HG02763 (cell line): ENCODE measurements at regions not wholly inside any gene's neighbourhood (a gene's known extent, or its start where the extent isn't known, plus 50 kb on each side); places are given as distances from the start of the nearest gene placed in this dataset.

Experiments used
- ATAC-seq: cut with Tn5 transposase; IDR thresholded peaks from one replicate; pipeline ENCODE4 v1.9.1; 2021; ENCODE audit warnings: mild to moderate bottlenecking, moderate library complexity; ENCODE audit not compliant: unreplicated experiment

DNA sequence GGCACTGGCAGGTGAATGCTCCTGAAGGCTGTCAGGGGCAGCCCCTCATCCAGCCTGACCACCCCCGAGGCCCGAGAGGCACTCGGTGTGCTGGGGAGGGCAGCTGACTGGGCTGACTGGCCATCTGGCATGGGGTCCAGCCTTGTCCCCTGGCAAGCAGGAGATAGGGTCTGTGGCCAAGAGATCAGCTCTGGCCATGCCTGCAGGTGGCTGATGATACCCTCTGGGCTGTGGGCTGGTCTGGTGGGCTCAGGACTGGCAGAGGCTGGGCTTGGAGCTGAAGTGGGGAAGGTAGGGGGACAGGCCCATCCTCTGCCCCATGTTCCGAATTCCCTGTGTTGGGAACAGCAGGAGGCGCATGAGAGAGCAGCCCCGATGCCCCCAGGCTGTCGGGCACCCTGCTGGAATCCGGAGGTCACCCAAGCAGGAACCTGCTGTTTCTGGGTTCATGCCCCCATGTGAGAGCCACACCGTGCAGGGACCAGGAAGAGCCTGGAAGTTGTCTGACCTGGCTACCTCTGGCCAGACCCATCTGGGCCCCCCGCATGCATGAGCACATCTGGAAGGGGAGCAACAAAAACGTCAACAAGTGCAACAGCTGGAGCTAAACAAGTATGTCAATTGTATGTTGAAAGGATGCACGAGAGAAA lies 527.0 kb downstream of the TBC1D22A start:
- ATAC-seq = no peak

DNA sequence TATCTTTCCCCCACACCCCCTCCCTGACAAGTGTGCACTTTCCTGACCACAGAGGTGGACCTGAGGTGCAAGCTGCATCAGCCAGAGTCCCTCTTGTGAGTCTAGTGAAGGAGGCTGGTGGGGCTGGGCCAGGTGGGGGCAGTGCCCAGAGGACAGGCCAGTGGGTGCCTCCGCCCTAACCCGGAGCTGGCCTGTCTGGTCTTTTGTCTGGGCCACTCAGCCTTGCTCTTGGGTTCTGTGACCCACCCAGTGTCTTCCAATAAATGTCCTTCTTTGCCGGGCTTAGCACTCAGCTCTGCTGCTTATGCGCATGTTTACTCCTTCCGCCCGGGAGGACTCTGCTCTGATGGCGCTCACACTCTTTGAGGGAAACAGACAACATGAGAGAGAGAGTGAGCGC lies 526.2 kb downstream of the TBC1D22A start:
- no peak for ATAC-seq

DNA sequence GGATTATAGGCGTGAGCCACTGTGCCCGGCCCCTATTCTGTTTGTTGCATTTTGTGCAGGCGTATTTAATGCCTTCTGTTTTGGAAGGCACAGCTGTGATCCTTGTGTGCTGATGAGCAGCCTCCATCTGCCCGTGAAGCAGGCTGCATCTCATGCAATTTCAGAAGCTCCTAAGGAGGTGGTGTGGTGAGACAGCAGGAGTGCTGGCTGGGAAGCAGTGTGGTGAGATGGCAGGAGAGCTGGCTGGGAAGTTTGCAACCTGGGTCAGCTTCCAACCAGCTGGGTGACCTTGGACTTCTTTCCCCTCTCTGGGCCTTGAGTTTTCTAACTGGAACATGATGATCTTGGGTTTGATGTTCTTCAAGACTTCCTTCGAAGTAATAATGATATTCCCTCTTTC lies 525.1 kb downstream of the TBC1D22A start:
- ATAC-seq = no peak

DNA sequence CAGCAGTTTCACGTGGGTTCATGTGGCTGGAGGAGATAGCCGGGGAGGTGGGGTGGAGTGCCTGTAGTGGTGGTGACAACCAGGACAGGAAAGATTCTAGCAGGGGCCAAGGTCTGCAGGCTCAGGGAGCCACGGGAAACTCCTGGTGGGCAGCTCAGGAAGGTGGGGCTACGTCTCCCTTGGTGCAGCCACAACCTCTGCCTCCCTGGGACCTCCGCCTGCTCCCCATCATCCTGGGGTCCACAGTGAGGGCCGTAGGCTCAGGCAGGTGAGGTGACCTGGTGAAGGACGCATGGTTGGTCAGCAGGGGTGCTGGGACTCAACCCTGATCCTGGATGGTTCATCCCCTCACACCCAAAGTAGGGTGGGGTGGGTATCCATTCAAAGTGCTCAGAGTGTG lies 524.1 kb downstream of the TBC1D22A start:
- no peak for ATAC-seq

DNA sequence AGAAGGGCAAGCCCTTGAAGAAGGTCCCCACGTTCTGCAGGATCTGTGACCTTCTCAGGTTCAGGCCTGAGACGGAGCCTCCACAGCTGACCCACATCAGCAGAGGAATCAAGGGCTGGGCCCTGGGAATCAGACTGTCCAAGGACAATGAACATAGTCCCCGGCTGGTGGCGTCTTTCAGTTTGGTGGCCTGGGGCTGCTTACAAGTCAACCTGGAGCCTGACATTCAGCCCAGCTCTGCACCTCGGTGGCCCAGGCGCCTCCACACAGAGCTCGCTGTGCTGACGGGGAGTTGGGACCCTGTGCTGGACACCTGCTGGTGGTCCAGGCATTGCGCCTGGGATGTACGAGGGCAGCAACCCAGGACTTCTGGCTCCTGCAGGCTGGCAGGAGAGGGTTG lies 523.5 kb downstream of the TBC1D22A start:
- no peak for ATAC-seq

DNA sequence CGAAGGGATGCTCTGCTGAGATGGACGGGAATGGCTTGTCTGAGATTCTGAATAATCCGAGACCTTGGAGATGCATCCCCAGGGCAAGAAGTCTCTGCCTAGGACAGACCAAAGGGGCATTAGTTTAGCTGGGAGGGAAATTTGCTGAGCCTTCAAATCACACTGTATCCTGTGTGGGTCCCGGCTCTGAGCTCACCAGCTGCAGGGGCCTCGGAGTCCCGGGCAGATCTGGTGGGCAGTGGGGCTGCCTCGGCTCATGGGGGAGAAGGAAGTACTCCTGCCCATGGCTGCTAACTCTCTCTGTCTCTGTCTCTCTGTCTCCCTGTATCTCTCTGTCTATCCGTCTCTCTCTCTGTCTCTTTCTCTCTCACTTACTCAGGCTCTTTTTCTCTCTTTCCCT lies 522.4 kb downstream of the TBC1D22A start:
- no peak for ATAC-seq

DNA sequence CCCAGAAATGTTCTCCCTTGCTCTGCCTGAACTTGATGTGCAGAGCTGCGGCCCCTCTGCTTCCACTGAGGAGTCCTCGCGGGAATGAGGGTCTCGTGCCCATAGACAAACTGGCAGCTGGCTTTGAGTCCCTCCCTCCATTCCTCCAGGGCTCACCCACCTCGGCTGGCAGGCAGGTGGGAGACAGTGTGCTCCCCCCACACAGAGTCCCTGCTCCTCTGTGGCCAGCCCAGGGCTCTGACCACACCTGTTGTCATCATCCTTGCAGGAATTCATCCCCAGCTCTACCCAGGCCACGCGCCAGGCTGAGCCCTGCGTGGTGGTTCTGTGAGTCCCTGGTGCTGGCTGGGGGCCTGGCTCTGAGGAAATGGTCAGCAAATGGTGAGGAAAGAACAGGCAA lies 521.9 kb downstream of the TBC1D22A start:
- ATAC-seq = no peak

DNA sequence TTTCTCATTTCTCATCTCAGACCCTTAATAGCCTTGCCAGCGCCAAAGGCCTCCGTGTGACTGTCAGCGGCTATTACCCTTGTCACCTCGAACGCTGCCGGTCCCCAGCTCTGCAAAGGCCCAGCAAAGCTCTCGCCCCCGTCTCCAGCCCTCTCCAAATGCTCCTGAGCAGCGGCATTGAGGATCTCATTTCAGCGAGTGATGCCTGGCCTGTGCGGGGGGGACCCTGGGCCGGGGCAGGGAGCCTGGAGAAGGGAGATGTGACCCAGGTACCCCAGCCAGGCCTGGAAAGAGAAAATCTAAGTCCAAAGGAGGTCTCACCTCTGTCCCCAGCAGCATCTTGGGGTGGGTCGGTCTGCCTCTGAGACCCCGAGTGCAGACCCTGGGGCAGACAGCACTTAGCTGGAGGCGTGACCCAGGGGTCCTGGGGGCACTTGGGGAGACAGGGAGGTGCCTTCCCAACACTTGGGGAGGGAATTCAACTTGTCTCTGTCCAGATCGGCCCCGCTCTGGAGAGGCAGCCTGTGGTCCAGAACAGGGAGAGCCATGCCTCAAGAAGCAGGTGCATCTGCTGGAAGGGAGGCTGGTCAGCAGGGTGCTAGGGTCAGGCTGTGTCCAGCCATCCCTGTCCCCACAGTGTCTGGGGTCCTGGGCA lies 521.3 kb downstream of the TBC1D22A start:
- no peak for ATAC-seq

DNA sequence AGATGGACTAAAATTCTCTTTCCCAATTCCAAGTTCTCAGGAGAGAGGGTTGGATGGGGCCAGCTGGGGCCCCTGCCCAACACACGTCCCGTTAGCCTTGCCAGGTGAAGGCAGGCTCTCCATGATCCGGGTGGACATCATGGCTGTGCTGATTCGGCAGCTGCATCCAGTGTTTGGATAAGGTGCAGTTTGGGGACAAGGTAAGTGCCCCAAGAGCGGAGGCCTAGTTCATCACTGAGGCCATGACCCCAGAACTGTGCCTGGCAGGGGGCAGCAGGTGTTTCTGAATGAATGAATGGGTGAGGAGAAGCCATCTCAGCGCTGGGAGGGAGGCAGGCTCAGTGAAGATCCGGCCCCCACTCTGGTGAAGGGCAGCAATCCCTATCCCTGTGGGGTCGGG lies 520.4 kb downstream of the TBC1D22A start:
- no peak for ATAC-seq

DNA sequence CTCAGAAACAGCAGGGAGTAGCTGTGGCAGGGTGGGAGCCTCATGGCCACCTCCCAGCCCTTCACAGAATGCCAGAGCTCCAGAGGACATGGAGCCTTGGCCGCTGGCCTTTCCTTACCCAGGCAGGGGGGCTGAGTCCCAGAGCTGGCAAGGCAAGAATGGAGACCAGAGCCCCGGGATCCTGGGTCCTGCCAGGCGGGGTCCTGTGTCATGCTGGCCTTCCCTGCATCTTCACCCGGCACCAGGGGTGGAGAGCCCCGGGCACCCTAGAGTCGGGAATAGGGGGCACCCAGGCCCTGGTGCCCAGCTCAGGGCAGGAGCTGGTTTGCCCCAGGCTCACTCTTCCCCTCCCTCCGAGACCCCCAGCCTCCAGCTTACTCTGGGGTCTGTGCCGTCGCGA lies 519.9 kb downstream of the TBC1D22A start:
- ATAC-seq = no peak

DNA sequence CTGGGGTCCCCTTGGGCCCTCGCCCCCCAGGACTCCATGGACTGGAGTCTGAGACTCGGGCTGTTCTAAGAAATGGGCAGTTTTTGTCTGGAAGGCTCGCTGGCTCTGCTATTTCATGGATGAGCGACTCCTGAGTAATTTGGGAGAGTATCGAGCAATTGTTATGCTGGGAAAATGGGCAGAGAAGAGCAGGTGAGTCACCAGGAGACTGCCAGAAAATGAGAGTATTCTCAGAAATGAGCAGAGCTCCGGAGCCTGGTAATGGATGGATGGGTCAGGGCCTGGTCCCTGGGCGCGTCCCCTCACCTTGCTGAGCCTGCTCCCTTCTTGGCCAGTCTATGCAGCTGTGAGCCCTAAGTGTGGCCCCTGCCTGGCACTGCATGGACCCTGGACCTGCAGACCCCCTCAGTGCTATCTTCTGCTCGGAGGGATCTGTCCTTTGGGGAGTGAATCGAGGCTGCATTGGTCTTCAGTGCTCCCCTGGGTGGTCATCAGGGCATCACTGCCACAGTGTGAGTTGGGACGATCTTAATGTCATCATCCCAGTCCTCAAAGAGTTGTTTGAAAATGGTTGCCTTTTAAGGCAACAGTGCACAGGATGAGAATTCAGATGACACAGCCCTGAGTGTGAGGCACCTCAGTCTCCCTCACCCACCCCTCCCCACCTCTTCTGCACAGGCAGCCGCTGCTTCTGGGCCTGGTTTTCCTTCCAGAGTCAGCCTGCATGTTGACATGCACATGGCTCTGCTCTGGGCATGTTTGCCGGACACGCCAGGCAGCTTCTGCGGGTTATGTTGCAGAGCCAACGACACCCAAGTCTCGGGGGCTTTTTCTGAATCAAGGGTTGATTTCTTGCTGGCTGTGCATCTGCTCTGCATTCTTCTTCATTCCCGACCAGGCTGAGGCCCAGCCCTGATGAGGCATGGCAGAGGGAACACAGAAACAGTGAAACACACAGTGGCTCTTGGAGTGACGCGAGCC lies 519.0 kb downstream of the TBC1D22A start:
- ATAC-seq = no peak

DNA sequence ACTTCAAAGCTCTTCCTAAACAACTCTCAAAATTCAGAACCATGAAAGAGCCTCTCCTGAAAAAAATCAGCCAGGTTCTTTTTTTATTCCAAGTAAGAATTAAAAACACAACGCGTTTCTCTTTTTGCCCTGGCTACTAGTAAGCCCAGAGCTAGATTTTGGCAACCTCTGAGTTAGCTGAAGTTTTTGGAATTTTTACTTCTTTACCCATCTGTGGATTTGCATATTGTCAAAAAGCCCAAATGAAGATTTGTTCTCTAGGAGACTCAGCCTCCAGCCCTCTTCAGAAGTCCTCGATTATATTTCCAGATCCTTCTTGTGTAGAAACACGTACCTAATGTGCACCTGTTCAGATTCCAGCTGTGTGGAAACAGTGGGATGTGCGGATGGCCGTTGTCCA lies 517.9 kb downstream of the TBC1D22A start:
- no peak for ATAC-seq

DNA sequence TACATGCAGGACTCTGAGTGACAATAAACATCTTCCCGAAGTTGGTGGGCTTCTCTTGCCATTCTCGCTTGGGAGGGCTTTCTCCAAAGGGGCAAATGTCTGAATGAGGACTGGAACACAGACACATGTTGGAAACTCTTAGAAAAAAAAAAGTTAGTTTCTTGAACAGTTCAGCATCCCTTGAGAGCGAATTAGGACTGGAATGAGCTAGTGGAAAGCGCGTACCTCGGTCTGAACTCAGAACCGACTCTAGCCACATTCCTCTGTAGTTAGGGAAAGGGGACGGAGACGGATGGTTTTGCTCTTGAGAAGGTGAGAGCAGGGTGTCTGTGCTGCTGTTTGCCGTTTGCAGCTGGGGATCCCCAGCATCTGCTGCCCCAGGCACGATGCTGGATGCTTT lies 517.3 kb downstream of the TBC1D22A start:
- no peak for ATAC-seq

DNA sequence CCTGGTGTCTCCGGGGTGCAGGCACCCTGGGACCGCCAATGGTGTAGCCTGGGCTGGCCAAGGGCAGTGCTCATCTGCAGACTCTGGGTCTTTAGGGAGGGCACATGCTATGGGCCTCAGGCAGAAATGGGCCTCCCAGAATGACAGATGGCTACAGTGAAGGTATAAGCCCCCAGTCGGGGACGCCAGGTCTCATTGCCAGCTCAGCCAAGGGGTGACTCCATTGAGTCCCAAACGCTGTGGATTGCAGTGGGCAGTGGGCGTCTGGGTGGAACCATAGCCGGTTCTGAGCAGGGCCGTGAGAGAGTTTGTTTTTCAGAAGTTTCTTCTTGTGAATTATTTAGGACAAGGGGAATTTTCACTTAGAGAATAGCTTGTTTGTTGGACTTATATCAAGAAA lies 516.9 kb downstream of the TBC1D22A start:
- ATAC-seq = no peak

DNA sequence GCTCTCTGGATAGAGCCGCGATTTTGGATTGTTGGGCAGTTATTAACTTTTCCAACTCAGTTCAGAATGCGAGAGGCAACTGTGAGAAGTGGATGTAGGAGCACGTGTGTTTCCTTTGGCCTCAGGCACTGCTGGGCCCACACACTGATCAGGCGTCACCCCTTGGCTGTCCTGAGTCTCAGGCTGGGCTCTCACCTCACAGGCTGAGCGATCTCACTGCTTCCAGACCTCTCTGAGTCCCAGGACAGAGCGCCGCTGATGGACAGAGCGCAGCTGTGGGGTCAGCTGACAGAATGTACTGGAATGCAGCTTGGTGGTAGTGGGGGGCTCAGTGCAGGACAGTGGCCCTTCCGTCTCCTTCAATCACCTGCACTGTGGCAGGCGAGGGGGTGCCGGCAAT lies 516.2 kb downstream of the TBC1D22A start:
- no peak for ATAC-seq

DNA sequence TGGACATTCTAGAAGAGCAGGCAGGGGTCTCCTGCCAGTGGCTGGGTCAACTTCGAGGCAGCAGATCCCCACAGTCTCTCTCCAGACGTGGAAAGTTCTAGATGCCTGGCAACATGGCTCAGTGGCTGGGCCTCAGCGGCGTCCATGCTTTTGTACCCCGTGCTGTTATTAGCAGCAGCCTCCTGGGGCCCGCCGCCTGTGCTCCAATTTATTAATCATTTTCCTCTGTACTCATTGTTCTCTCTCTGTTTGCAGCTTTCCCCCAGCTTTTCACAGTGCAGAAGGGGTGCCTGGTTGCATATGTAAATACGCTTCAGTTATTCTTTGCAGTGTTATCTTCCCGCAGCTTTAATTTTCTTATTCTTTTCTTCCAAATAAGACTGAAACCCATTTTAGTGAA lies 515.1 kb downstream of the TBC1D22A start:
- ATAC-seq = no peak

DNA sequence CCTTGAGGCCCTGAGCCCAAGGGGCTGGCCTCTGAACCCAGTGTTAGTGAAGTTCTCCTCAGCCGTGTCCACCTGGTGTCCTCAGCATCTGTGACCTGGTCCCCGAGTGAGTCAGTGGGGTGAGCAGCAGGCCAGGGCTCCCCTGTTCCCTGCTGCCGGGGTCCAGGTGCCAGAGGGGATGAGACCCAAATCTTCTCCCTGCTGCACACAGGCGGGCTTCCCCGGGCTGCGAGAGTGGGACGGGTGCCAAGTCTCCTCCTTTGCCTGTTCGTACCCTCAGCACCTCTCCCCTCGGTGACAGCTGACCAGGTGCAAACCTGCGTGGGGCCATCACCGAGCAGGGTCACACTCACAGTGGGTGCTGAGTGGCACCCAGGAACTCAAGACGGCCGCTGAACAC lies 514.5 kb downstream of the TBC1D22A start:
- no peak for ATAC-seq

DNA sequence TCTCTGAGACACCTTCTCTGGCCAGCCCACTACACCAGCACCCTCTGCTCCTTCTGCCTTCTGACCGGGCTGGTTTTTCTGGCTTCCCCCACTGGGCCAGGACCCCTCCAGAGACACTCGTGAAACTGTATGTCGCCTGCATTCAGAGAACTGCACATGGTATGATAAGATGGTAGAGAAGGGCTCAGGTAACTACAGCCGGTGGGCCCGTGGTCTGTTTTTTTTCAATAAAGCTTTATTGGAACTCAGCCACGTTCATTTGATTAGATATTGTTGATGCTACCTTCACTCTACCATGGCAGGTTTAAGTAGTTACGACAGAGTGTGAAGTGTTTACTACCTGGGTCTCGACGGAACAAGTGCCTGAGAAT lies 514.0 kb downstream of the TBC1D22A start:
- no peak for ATAC-seq

DNA sequence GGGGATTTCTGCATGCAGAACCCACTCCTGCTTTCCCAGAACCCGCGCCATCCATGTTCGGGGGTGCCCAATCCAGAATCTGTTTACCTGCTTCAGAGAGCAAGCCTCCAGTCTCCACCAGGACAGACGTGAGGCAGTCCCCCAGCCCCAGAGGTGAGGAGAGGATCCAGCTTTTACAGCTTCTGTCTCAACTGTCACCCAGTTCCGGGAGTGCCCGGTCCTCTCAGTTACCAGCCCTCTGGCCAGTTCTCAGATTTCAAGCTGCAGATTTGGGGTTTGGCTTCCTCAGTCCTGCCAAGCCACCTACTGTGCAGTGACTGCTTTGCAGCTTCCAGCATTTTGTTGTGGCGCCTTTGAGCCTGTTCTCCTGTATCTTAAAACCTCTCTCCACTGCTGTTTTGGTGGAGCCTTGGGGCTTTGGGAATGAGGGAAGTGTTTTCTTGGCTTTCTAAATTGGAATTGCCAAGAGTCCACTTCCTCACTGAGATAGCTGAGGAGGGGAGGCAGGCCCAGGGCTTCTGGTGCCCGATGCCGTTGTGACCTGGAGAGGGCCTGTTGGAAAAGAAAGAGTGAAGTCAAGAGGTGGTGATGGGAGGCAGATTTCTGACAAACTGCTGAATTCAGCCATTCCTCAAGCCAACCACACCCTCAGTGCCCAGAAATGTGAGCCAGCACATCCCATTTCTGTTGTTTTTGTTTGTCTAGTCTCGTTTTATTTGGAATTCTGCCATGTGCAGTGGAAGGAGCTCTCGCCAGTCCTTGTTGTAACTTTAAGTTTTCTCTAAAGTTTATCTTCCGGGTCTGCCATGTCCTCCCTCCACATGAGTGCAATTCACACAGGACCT lies 513.4 kb downstream of the TBC1D22A start:
- ATAC-seq = no peak

DNA sequence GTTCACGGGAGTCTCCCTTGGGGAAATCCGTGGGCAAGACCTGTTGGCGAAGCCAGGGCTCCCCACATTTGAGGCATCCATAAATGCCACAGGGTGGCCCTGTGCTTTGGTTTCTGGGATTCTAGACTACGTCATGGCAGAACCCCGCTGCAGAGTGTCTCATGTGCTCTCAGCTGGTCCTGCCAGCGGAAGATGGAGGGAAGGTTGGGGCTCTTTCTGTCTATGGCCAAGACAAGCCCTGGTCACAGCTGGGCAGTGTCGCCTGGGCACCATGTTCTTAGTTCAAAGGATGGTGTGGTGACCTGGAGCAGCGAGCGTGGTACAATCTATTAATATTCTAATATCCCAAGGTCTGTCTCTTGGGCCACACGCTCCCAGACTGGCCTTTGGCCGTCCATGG lies 511.7 kb downstream of the TBC1D22A start:
- ATAC-seq = no peak
